BE2C (cell line): ENCODE measurements at regions not wholly inside any gene's neighbourhood (a gene's known extent, or its start where the extent isn't known, plus 50 kb on each side); places are given as distances from the start of the nearest gene placed in this dataset.

Experiments used
- DNase-seq: peaks from one replicate; pipeline ENCODE4 v3.0.0-alpha.2; 2020
- H3K27me3 ChIP-seq: fragments of 250-450 bp; sonication (Bioruptor Pico); 2 replicates; pipeline ENCODE4 v1.5.1; 2020; ENCODE audit warnings: mild to moderate bottlenecking
- H3K36me3 ChIP-seq: fragments of 250-450 bp; sonication (Bioruptor Pico); 2 replicates; pipeline ENCODE4 v1.5.1; 2020; ENCODE audit warnings: mild to moderate bottlenecking
- H3K4me1 ChIP-seq: fragments of 250-450 bp; sonication (Bioruptor Pico); 2 replicates; pipeline ENCODE4 v1.5.1; 2020
- H3K4me3 ChIP-seq: 2 replicates; pipeline ENCODE4 v1.5.1; 2011; ENCODE audit warnings: low read depth, low read length
- H3K9me3 ChIP-seq: fragments of 250-450 bp; sonication (Bioruptor Pico); 2 replicates; pipeline ENCODE4 v1.5.1; 2020
- TF ChIP-seq, protein P1 (sequence below): IDR thresholded peaks from 2 replicates; pipeline ENCODE4 v1.5.1; 2012; ENCODE audit warnings: mild to moderate bottlenecking, low read depth, low read length

DNA sequence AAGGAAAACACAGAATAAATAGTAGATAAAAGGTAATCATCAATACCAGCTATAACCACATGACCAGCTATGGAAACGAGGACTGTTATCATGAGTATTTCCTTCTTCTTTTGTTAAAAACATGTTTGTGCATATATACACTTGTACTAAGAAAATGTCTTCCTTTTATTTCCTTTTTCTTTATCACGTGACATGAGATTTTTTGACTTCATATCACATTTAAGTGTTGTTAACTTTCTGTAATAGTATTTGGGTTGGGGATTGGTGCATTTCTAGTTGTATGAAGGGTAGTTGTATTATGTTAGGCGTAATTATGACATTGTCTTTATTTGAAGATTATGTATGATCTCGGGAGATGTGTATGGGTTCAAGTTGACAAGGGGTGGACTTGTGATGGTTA, 278.5 kb upstream of the ZNF385D start:
- TF ChIP-seq, protein P1, sequence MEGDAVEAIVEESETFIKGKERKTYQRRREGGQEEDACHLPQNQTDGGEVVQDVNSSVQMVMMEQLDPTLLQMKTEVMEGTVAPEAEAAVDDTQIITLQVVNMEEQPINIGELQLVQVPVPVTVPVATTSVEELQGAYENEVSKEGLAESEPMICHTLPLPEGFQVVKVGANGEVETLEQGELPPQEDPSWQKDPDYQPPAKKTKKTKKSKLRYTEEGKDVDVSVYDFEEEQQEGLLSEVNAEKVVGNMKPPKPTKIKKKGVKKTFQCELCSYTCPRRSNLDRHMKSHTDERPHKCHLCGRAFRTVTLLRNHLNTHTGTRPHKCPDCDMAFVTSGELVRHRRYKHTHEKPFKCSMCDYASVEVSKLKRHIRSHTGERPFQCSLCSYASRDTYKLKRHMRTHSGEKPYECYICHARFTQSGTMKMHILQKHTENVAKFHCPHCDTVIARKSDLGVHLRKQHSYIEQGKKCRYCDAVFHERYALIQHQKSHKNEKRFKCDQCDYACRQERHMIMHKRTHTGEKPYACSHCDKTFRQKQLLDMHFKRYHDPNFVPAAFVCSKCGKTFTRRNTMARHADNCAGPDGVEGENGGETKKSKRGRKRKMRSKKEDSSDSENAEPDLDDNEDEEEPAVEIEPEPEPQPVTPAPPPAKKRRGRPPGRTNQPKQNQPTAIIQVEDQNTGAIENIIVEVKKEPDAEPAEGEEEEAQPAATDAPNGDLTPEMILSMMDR = no peak
- no peaks in the 10 kb centered on the region for H3K9me3 ChIP-seq
- H3K27me3 ChIP-seq = no peaks in the 10 kb centered on the region
- H3K4me1 ChIP-seq = no peaks in the 10 kb centered on the region
- no peak overlapping the region for H3K4me3 ChIP-seq
- DNase-seq = no peak
- no peaks in the 10 kb centered on the region for H3K36me3 ChIP-seq

DNA sequence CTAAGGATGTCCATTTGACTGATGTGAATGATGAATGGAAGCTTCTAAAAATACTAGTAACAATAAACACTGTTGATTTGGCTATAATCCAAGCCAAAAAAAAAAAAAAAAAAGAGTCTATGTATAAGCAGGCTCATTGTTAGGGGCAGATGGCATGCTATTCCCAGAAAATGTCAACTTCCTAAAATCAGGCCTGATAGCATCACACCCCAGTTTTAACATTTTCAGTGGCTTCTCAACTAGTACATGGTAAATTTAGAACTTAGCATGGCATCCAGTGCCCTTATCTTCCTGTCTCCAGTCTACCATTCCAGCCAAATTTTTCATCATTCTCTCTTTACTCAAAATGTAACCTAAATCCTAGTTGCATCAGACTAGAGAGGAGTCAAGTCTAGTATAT, 288.2 kb upstream of the ZNF385D start:
- H3K27me3 ChIP-seq = no peaks in the 10 kb centered on the region
- H3K9me3 ChIP-seq = no peaks in the 10 kb centered on the region
- no peak for DNase-seq
- TF ChIP-seq, protein P1 = no peak
- H3K4me1 ChIP-seq = no peaks in the 10 kb centered on the region
- H3K4me3 ChIP-seq = no peak overlapping the region
- no peaks in the 10 kb centered on the region for H3K36me3 ChIP-seq

DNA sequence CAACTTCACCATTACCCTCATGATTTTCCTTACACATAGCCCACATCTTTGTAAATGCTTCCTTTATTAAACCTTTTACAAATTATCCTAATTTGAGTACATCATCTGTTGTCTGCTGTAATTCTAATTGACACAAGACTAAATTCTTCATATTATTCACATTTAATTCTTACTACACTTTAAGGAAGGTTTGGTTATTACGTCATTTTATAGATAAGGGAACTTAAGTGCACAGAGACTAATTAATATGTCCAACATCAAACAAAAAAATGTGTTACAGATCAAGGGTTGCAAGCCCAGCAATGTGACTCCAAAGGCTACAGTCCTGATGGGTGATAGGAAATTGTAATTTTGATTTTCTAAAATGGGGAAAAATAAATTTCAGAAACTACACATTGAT, 289.1 kb upstream of the ZNF385D start:
- no peaks in the 10 kb centered on the region for H3K9me3 ChIP-seq
- no peak for DNase-seq
- no peak overlapping the region for H3K4me3 ChIP-seq
- no peaks in the 10 kb centered on the region for H3K27me3 ChIP-seq
- H3K36me3 ChIP-seq = no peaks in the 10 kb centered on the region
- TF ChIP-seq, protein P1 = no peak
- no peaks in the 10 kb centered on the region for H3K4me1 ChIP-seq

DNA sequence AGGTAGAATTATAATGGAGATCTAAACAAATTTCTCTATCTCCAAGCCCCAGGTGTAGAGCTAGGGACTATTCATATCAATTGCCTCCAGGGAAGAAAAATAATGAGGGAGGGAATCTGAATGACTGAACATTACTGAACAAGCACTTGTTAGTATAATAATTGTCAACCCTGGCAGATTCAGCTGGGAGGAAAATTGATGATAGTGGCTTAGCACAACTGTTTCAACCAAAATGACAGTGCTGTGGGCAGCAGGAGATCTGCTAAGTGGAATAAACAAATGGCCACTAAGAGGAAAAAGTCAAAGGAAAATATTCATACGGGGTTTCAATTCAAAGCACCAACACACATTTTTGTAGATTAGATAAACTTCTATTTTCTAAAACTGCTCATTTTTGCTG, 294.9 kb upstream of the ZNF385D start:
- H3K4me1 ChIP-seq = no peaks in the 10 kb centered on the region
- no peak for DNase-seq
- TF ChIP-seq, protein P1 = no peak

DNA sequence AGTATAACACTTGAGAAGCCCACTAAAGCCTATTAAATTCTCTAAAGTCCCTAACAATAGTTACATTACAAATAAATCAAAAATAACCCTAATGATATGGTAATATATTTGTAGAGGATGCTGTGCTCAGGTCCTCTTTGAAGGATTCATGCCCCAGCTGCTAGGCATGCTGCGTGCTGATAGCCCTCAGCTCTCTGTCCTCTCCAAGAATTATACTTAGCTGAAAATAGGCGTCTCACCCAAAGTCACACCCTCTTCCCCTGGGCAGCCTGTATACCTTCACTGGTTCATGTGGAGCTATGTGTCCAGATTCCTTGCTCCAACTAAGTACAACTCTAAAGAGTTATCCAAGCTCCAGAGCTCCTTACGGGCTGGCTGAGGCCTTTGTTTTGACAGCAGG, 312.5 kb upstream of the ZNF385D start:
- Histone ChIP-seq H3K9me3 (no peaks in the 10 kb centered on the region), H3K4me3 (no peak overlapping the region), H3K36me3 (no peaks in the 10 kb centered on the region)

More for the DNA sequence above, 294.9 kb upstream of the ZNF385D start:
- Histone ChIP-seq H3K9me3 (no peaks in the 10 kb centered on the region), H3K4me3 (no peak overlapping the region), H3K36me3 (no peaks in the 10 kb centered on the region), H3K27me3 (no peaks in the 10 kb centered on the region)

DNA sequence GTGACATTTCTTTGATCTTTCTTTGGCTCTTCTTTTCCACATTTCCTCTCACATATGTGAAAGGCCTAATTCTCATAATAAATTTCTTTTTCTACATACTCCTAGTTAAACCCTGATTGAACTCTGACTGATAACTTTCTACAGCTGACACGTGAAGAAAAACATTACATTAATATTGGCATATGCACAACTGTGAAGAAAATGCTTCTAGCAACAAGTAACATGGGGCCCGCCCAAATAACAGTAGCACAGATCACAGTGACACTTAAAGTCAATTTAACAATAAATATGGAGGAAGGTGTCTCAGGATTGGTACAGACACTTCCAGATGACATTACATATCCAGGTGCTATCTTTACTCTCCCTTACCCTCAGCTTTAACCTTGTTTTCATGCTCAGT, 317.6 kb upstream of the ZNF385D start:
- no peak overlapping the region for H3K4me3 ChIP-seq
- no peaks in the 10 kb centered on the region for H3K9me3 ChIP-seq
- no peak for DNase-seq
- TF ChIP-seq, protein P1 = no peak
- H3K4me1 ChIP-seq = no peaks in the 10 kb centered on the region
- no peaks in the 10 kb centered on the region for H3K36me3 ChIP-seq
- H3K27me3 ChIP-seq = no peaks in the 10 kb centered on the region

More for the DNA sequence above, 312.5 kb upstream of the ZNF385D start:
- DNase-seq = no peak
- TF ChIP-seq, protein P1 = no peak
- Histone ChIP-seq H3K27me3 (no peaks in the 10 kb centered on the region), H3K4me1 (no peaks in the 10 kb centered on the region)
